ENCODE measurements at regions not wholly inside any gene's neighbourhood (a gene's known extent, or its start where the extent isn't known, plus 50 kb on each side); places are given as distances from the start of the nearest gene placed in this dataset.

- H3K27me3 ChIP-seq (replicated peaks in 1 of 4; ENCODE audit: control insufficient read depth in 3 of 4, extremely low read depth in 1 of 4, insufficient read depth in 3 of 4, low read length in 3 of 4): no peaks in the 10 kb centered on the region
- H2BK12ac ChIP-seq (ENCODE audit: low read depth, low read length): no peak overlapping the region
- CTCF ChIA-PET (ENCODE audit: partially characterized antibody): interaction anchor here (0.8 to 1.3 kb wide), 2 partner anchors 22 to 59 kb away, joined by 3 to 4 read pairs; no protein-coding TSS in a partner anchor
- H3K9ac ChIP-seq (replicated peaks in 1 of 4; ENCODE audit: extremely low read depth in 1 of 4, low read depth in 3 of 4, low read length in 3 of 4): no peak overlapping the region; a peak in 1 of 7 replicates
- no peaks in the 10 kb centered on the region for H3K79me2 ChIP-seq (ENCODE audit: control insufficient read depth in 1 of 2, insufficient read depth in 2 of 2, low read length in 2 of 2)
- H3K9me3 ChIP-seq (ENCODE audit: insufficient read depth in 2 of 2, low read depth in 1 of 2, low read length in 1 of 2): no peaks in the 10 kb centered on the region
- H2AFZ ChIP-seq (ENCODE audit: low read length): no peak overlapping the region
- no peak for FAIRE-seq
- H3K18ac ChIP-seq (ENCODE audit: extremely low read depth, low read length): no peak overlapping the region
- no peaks in the 10 kb centered on the region for H3K4me1 ChIP-seq (replicated peaks in 1 of 4; ENCODE audit: control insufficient read depth in 3 of 4, insufficient read depth in 4 of 4, low read length in 3 of 4)
- POLR2A ChIA-PET (ENCODE audit: partially characterized antibody): interaction anchor here (0.6 kb wide), 1 partner anchor 63 kb away, joined by 3 read pairs; no protein-coding TSS in a partner anchor
- no peaks in the 10 kb centered on the region for H4K20me1 ChIP-seq (replicated peaks in 1 of 2; ENCODE audit: control insufficient read depth in 1 of 2, insufficient read depth in 2 of 2, low read length in 2 of 2)
- H3K4me2 ChIP-seq (ENCODE audit: insufficient read depth in 1 of 2, low read depth in 2 of 2, low read length in 2 of 2): no peak overlapping the region
- no peak overlapping the region for H2BK20ac ChIP-seq (ENCODE audit: low read length)
- no peak overlapping the region for H2BK15ac ChIP-seq (ENCODE audit: low read length)
- H3K56ac ChIP-seq (replicated peaks; ENCODE audit: insufficient read length, low read depth, low read length): no peak overlapping the region
- H3K14ac ChIP-seq (ENCODE audit: insufficient read length): no peak overlapping the region
- WGBS, 2 experiments (ENCODE audit: extremely low coverage in 1 of 2, insufficient coverage in 1 of 2, insufficient read length in 1 of 2, insufficient replicate concordance in 2 of 2, low coverage in 1 of 2, low lambda C conversion rate in 2 of 2, missing lambda C conversion rate in 1 of 2): 93% methylated on average over 35 of the region's 35 CpGs; no CpG with 5 or more reads in 1 of the 2 experiments
- no peaks in the 10 kb centered on the region; the same call in 1 of the 2 replicates for H3K79me1 ChIP-seq (ENCODE audit: low read depth, low read length)
- H3K23ac ChIP-seq (ENCODE audit: insufficient read length): no peak overlapping the region
- H3K4me3 ChIP-seq (ENCODE audit: extremely low read depth in 1 of 4, insufficient read depth in 2 of 4, low read depth in 3 of 4, low read length in 4 of 4): no peak overlapping the region
- no peaks in the 10 kb centered on the region for H3K23me2 ChIP-seq (ENCODE audit: low read depth, low read length)
- no peak for DNase-seq (ENCODE audit: low read depth in 1 of 2, low spot score in 2 of 2)
- H2BK120ac ChIP-seq (replicated peaks; ENCODE audit: low read depth, low read length): no peak overlapping the region
- no peak overlapping the region; the same call in 1 of the 2 replicates for H4K8ac ChIP-seq (ENCODE audit: extremely low read depth, insufficient read depth, low read length)
- no peak overlapping the region for H3K4ac ChIP-seq (replicated peaks; ENCODE audit: insufficient read length, low read depth, low read length)
- no peak overlapping the region for H2AK5ac ChIP-seq (ENCODE audit: low read depth, low read length)
- H3K36me3 ChIP-seq (ENCODE audit: control insufficient read depth in 2 of 4, insufficient read depth in 4 of 4, low read length in 3 of 4): no peaks in the 10 kb centered on the region
- no peak overlapping the region for H4K5ac ChIP-seq (ENCODE audit: insufficient read length, low read depth, low read length)
- no peak overlapping the region for H3K27ac ChIP-seq (ENCODE audit: low read depth, low read length)
- no peak overlapping the region for H2BK5ac ChIP-seq (ENCODE audit: low read depth, low read length)
- H4K91ac ChIP-seq (replicated peaks; ENCODE audit: insufficient read length, low read length): no peak overlapping the region
- TF ChIP-seq SIX5 (IDR thresholded peaks at IDR 0.05; ENCODE audit: low read depth, low read length): no peak
- no peak for TF ChIP-seq RFX5 (IDR thresholded peaks at IDR 0.05; ENCODE audit: borderline replicate concordance, low read depth, low read length)
- TF ChIP-seq HDAC2 (IDR thresholded peaks at IDR 0.05; ENCODE audit: borderline replicate concordance in 1 of 2, low read depth in 2 of 2, low read length in 2 of 2): no peak
- no peak for TF ChIP-seq RBBP5 (IDR thresholded peaks at IDR 0.05; ENCODE audit: borderline replicate concordance, low read depth, low read length)
- no peak for TF ChIP-seq E2F6 (IDR thresholded peaks at IDR 0.05)
- no peak for TF ChIP-seq ASH2L (IDR thresholded peaks at IDR 0.05; ENCODE audit: low read length)
- TF ChIP-seq SP4 (IDR thresholded peaks at IDR 0.05; ENCODE audit: low read length): no peak
- TF ChIP-seq CEBPB (IDR thresholded peaks at IDR 0.05; ENCODE audit: low read depth, low read length): no peak
- TF ChIP-seq MAFK (IDR thresholded peaks at IDR 0.05; ENCODE audit: low read depth, low read length): no peak
- no peak for TF ChIP-seq NANOG (IDR thresholded peaks at IDR 0.05; ENCODE audit: insufficient read depth, low read depth, low read length, poor library complexity, severe bottlenecking)
- no peak for TF ChIP-seq EP300 (IDR thresholded peaks at IDR 0.05; ENCODE audit: borderline replicate concordance in 1 of 2, low read depth in 2 of 2, low read length in 2 of 2)
These were observed 94.3 kb upstream of the IRS2 start for GRCh38 chr13:109880371-109881346.

Measured in H1 (cell line).